HEK293T (cell line): ENCODE measurements at regions not wholly inside any gene's neighbourhood (a gene's known extent, or its start where the extent isn't known, plus 50 kb on each side); places are given as distances from the start of the nearest gene placed in this dataset.

Experiments used
- ARNT ChIP-seq: fragments of 450-650 bp; IDR thresholded peaks from 2 replicates; pipeline ENCODE4 v1.6.1; 2017; ENCODE audit warnings: mild to moderate bottlenecking
- ELF4 ChIP-seq: fragments of 450-650 bp; IDR thresholded peaks from 2 replicates; pipeline ENCODE4 v1.6.1; 2017; ENCODE audit warnings: antibody characterized with exemption
- FOXA1 ChIP-seq: fragments of 450-650 bp; IDR thresholded peaks from 2 replicates; pipeline ENCODE4 v1.6.1; 2016; ENCODE audit warnings: mild to moderate bottlenecking
- FOXK2 ChIP-seq: fragments of 450-650 bp; IDR thresholded peaks from 2 replicates; pipeline ENCODE4 v1.6.1; 2016; ENCODE audit warnings: mild to moderate bottlenecking
- L3MBTL2 ChIP-seq: fragments of 450-650 bp; conservative IDR thresholded peaks from 2 replicates; pipeline ENCODE4 v1.6.1; 2016; ENCODE audit warnings: mild to moderate bottlenecking

DNA sequence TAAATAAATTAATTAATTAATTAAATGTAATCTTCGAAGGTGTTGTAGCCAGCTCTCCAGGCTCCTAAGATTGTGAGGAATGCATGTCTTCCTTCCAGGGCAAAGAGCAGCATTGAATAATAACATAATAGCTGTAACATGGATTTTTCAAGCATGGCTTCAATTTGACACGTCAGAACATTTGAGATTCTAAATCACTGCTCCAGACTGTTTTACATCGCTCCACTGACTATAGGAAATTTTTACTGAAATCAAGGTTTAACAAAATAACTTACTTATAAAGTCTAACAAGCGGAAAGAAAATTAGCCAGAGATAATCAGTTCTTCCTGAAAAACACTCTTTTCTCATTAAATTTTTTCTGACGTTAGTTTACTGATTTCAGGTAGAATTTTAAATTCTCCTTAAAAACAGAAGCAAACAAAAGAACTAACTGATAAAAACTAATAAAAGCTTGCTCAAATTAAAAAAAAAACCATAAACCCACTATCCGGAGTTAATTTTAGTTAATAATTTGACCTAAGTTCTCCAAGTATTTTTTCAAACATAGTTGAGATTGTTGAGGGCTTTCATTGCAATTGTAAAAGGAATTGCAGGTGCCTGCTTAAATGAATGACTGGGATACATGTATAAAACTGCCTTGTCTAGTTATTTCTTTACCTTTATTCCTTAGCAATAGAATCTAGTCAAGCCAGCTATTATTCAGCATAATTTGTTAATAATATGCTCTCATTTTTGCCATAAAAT, 51.2 kb upstream of the SGCE start:
- TF ChIP-seq FOXA1: no peak
- no peak for TF ChIP-seq ELF4
- TF ChIP-seq FOXK2: no peak
- no peak for TF ChIP-seq L3MBTL2
- no peak for TF ChIP-seq ARNT
